HEK293T (cell line): ENCODE measurements at regions not wholly inside any gene's neighbourhood (a gene's known extent, or its start where the extent isn't known, plus 50 kb on each side); places are given as distances from the start of the nearest gene placed in this dataset.
A peak's percentile ranks its signal among the peaks of the same experiment; 100 is the strongest.
"Not testable (repeated sequence)": the region's sequence is repeated elsewhere in the genome, so short reads cannot be mapped to it uniquely, and the experiment has no call there.

Experiments used
- CTCF ChIA-PET: fragments of 350-600 bp; formaldehyde crosslinking; extraction: SDS; loops from one replicate; lab custom pipeline; 2021; ENCODE audit warnings: antibody characterized with exemption, inconsistent platforms; lab: Yijun Ruan, JAX
- POLR2A ChIA-PET: fragments of 350-600 bp; formaldehyde crosslinking; extraction: SDS; loops from one replicate; lab custom pipeline; 2020; ENCODE audit warnings: antibody characterized with exemption, inconsistent platforms; lab: Yijun Ruan, JAX
- DNase-seq: peaks from one replicate; pipeline ENCODE4 v3.0.0; 2012; ENCODE audit warnings: mixed read lengths; ENCODE audit errors: extremely low spot score
- ARNT ChIP-seq: fragments of 450-650 bp; IDR thresholded peaks from 2 replicates; pipeline ENCODE4 v1.6.1; 2017; ENCODE audit warnings: mild to moderate bottlenecking
- BHLHE40 ChIP-seq: fragments of 450-650 bp; IDR thresholded peaks from 2 replicates; pipeline ENCODE4 v1.6.1; 2016; ENCODE audit warnings: mild to moderate bottlenecking, moderate library complexity, borderline replicate concordance
- CTBP1 ChIP-seq: fragments of 450-650 bp; IDR thresholded peaks from 2 replicates; pipeline ENCODE4 v1.6.1; 2016; ENCODE audit warnings: borderline replicate concordance
- ELF4 ChIP-seq: fragments of 450-650 bp; IDR thresholded peaks from 2 replicates; pipeline ENCODE4 v1.6.1; 2017; ENCODE audit warnings: antibody characterized with exemption
- FOXA1 ChIP-seq: fragments of 450-650 bp; IDR thresholded peaks from 2 replicates; pipeline ENCODE4 v1.6.1; 2016; ENCODE audit warnings: mild to moderate bottlenecking
- FOXK2 ChIP-seq: fragments of 450-650 bp; IDR thresholded peaks from 2 replicates; pipeline ENCODE4 v1.6.1; 2016; ENCODE audit warnings: mild to moderate bottlenecking
- FOXM1 ChIP-seq: fragments of 450-650 bp; IDR thresholded peaks from 2 replicates; pipeline ENCODE4 v1.6.1; 2017; ENCODE audit warnings: mild to moderate bottlenecking, borderline replicate concordance
- HDGF ChIP-seq: fragments of 450-650 bp; IDR thresholded peaks from 2 replicates; pipeline ENCODE4 v1.6.1; 2017; ENCODE audit warnings: antibody characterized with exemption, borderline replicate concordance
- L3MBTL2 ChIP-seq: fragments of 450-650 bp; conservative IDR thresholded peaks from 2 replicates; pipeline ENCODE4 v1.6.1; 2016; ENCODE audit warnings: mild to moderate bottlenecking
- LEF1 ChIP-seq: fragments of 450-650 bp; IDR thresholded peaks from 2 replicates; pipeline ENCODE4 v1.6.1; 2017; ENCODE audit warnings: mild to moderate bottlenecking, borderline replicate concordance
- NFRKB ChIP-seq: fragments of 450-650 bp; IDR thresholded peaks from 2 replicates; pipeline ENCODE4 v1.6.1; 2016; ENCODE audit warnings: mild to moderate bottlenecking, moderate library complexity
- PKNOX1 ChIP-seq: fragments of 450-650 bp; IDR thresholded peaks from 2 replicates; pipeline ENCODE4 v1.6.1; 2016
- SP1 ChIP-seq: fragments of 450-650 bp; IDR thresholded peaks from 2 replicates; pipeline ENCODE4 v1.6.1; 2017
- SUZ12 ChIP-seq: fragments of 450-650 bp; IDR thresholded peaks from 2 replicates; pipeline ENCODE4 v1.6.1; 2016; ENCODE audit warnings: mild to moderate bottlenecking
- TARDBP ChIP-seq: fragments of 450-650 bp; IDR thresholded peaks from 2 replicates; pipeline ENCODE4 v1.6.1; 2016
- ZNF384 ChIP-seq: fragments of 450-650 bp; IDR thresholded peaks from 2 replicates; pipeline ENCODE4 v1.6.1; 2016

GRCh38 chr1:121443001-121443540, 258.3 kb downstream of the SRGAP2C start:
- ChIA-PET POLR2A (no interaction called here), CTCF (no interaction called here)
- no peak for DNase-seq
- 0 out of 2 replicates have a peak, but pooled peaks have one; percentile 16 for TF ChIP-seq PKNOX1
- no peak for TF ChIP-seq BHLHE40

GRCh38 chr1:121444096-121444495, 259.3 kb downstream of the SRGAP2C start:
- POLR2A ChIA-PET: no interaction called here
- CTCF ChIA-PET: interaction anchor here (0.7 kb wide), 1 partner anchor 70 kb away, joined by 5 read pairs; no protein-coding TSS in a partner anchor

GRCh38 chr1:121445679-121446078, 260.9 kb downstream of the SRGAP2C start:
- ChIA-PET CTCF (no interaction called here), POLR2A (no interaction called here)
- no peak for DNase-seq
- TF ChIP-seq HDGF (no peak), SP1 (no peak), FOXK2 (no peak), PKNOX1 (no peak), ARNT (no peak), SUZ12 (no peak), CTBP1 (no peak), FOXM1 (no peak), BHLHE40 (no peak)

More at GRCh38 chr1:121444096-121444495, 259.3 kb downstream of the SRGAP2C start:
- DNase-seq: no peak
- no peak for TF ChIP-seq NFRKB
- TF ChIP-seq L3MBTL2: no peak
- no peak for TF ChIP-seq SUZ12
- TF ChIP-seq ZNF384: no peak
- no peak for TF ChIP-seq CTBP1
- no peak for TF ChIP-seq FOXM1

- POLR2A ChIA-PET, CTCF ChIA-PET, DNase-seq: not testable (repeated sequence)
These were observed 262.6 kb downstream of the SRGAP2C start for GRCh38 chr1:121447280-121447923.

GRCh38 chr1:121448064-121448463, 263.3 kb downstream of the SRGAP2C start:
- CTCF ChIA-PET, DNase-seq, POLR2A ChIA-PET: not testable (repeated sequence)

- CTCF ChIA-PET: no interaction called here
- POLR2A ChIA-PET: no interaction called here
- no peak for TF ChIP-seq BHLHE40
- no peak for TF ChIP-seq ZNF384
- no peak for TF ChIP-seq L3MBTL2
- no peak for TF ChIP-seq NFRKB
- TF ChIP-seq HDGF: no peak
- no peak for TF ChIP-seq FOXA1
- TF ChIP-seq FOXK2: no peak
- no peak for TF ChIP-seq SP1
- no peak for DNase-seq
These were observed 264.1 kb downstream of the SRGAP2C start for GRCh38 chr1:121448851-121449250.

GRCh38 chr1:121452484-121452883, 267.7 kb downstream of the SRGAP2C start:
- ChIA-PET POLR2A (no interaction called here), CTCF (no interaction called here)
- DNase-seq: no peak
- TF ChIP-seq BHLHE40: no peak
- TF ChIP-seq HDGF: no peak
- no peak for TF ChIP-seq NFRKB
- no peak for TF ChIP-seq ZNF384
- no peak for TF ChIP-seq L3MBTL2
- no peak for TF ChIP-seq SP1

GRCh38 chr1:121458291-121459048, 273.7 kb downstream of the SRGAP2C start:
- DNase-seq: no peak
- ChIA-PET CTCF (interaction anchor here (0.6 kb wide), 1 partner anchor 343 kb away, joined by 3 read pairs; no protein-coding TSS in a partner anchor), POLR2A (no interaction called here)
- TF ChIP-seq ARNT (no peak), ZNF384 (no peak), HDGF (no peak)

- POLR2A ChIA-PET: no interaction called here
These were observed 274.5 kb downstream of the SRGAP2C start for GRCh38 chr1:121459235-121459634.

GRCh38 chr1:121469395-121469794, 284.6 kb downstream of the SRGAP2C start:
- POLR2A ChIA-PET, DNase-seq, CTCF ChIA-PET: not testable (repeated sequence)

More at GRCh38 chr1:121459235-121459634, 274.5 kb downstream of the SRGAP2C start:
- TF ChIP-seq ARNT (no peak), FOXK2 (no peak), SUZ12 (no peak), PKNOX1 (no peak), ZNF384 (no peak), HDGF (no peak), NFRKB (no peak), FOXA1 (no peak), CTBP1 (no peak), BHLHE40 (no peak), L3MBTL2 (no peak), FOXM1 (no peak), TARDBP (no peak), LEF1 (no peak), SP1 (no peak), ELF4 (no peak)
- DNase-seq: no peak
- CTCF ChIA-PET: no interaction called here

GRCh38 chr1:121470401-121470800, 285.6 kb downstream of the SRGAP2C start:
- POLR2A ChIA-PET, CTCF ChIA-PET, DNase-seq: not testable (repeated sequence)
